ENCODE measurements at regions not wholly inside any gene's neighbourhood (a gene's known extent, or its start where the extent isn't known, plus 50 kb on each side); places are given as distances from the start of the nearest gene placed in this dataset.

DNA sequence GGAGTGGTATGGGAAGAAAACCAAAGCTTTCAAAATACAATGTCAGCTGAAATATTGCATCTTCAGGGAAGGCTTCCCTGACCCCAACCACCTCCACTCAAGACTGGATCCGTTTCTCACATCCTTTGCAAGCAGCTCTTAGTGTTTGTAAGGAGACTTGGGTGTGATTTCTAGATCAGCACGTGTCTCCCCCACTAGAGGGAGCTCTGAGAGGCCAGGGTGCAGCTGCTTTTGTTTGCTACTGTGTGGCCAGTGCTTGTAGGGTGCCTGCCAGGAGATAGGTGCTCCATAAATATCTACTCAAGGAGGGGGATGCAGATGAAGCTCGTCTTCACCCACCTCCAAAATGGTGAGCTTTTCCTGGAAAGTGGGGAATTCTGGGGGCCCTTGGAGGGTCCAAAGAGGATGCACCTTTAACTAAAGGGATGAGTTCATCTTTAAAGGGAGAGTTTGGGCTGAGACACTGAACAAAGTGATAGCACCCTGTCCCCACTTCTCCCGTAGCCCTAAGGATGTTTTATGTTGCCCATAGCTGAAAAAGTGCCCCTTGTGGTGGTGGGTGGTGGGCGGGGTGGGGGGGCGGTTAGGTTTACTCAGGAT, 52.6 kb upstream of the MAFB start:
- intact Hi-C loops (cut with micrococcal nuclease), result no loop called here

DNA sequence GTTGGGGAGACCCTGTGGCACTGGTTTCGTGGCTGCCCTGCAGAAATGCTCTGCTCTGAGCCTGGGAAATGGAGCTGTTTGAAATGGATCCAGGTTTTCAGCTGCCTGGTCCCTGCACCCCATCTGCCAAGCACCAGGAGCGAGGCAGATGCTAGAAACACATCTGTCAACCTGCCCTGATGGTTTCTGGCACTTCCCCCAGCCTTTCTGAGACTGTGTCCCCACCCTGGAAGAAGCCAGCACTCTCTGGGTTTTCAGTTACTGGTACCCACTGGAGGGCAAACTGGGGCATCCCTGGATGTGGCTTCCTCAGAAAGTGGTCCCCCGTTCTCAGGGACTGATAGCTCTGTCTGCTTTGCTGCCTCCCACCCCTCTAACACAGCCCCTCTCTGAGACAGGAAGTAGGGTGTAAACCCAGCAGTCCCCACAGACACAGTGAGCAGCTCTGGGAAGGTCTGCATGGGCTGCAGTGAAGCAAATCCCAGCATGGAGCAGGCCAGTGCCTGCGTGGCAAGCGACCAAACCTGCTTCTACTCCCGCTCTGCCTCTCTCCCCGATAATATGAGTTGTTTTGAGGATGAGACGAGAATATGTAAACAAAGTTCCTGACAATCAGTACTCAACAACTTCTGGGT, 54.2 kb upstream of the MAFB start:
- ATAC-seq (ENCODE audit: low read depth) (no peak), DNase-seq (no peak)
- Histone ChIP-seq H3K36me3 (replicated peaks in 1 of 2; ENCODE audit: control extremely low read depth in 1 of 2, control insufficient read depth in 1 of 2, extremely low read depth in 1 of 2, insufficient read depth in 2 of 2, low read length in 1 of 2) (no peaks in the 10 kb centered on the region), H4K20me1 (ENCODE audit: control insufficient read depth, insufficient read depth, low read length, poor library complexity, severe bottlenecking) (no peaks in the 10 kb centered on the region), H3K4me3 (ENCODE audit: control extremely low read depth in 1 of 5, extremely low read depth in 1 of 5, insufficient read depth in 1 of 5, low read depth in 2 of 5, low read length in 4 of 5) (no peak overlapping the region), H3K27ac (ENCODE audit: low read length in 2 of 2) (no peak overlapping the region), H2AFZ (ENCODE audit: insufficient read depth, low read depth, low read length, poor library complexity, severe bottlenecking) (no peak overlapping the region), H3K4me1 (ENCODE audit: control insufficient read depth in 2 of 2, insufficient read depth in 2 of 2, low read length in 2 of 2) (peaks cover 16% of the 10 kb centered on the region in 2 donors), H3K27me3 (replicated peaks in 1 of 4; ENCODE audit: control extremely low read depth in 1 of 4, control insufficient read depth in 3 of 4, insufficient read depth in 4 of 4, low read length in 3 of 4) (peaks cover 0 to 15% (median 0%) of the 10 kb centered on the region in 4 experiments), H3K4me2 (replicated peaks; ENCODE audit: low read depth, low read length, poor library complexity, severe bottlenecking) (no peak overlapping the region), H3K9me3 (ENCODE audit: control extremely low read depth in 1 of 3, control insufficient read depth in 2 of 3, insufficient read depth in 1 of 3, low read length in 2 of 3) (no peaks in the 10 kb centered on the region), H3K79me2 (ENCODE audit: control insufficient read depth, insufficient read depth, low read length) (no peaks in the 10 kb centered on the region), H3K9ac (ENCODE audit: low read length) (no peak overlapping the region)
- Mint-ChIP-seq H3K9me3 (ENCODE audit: insufficient read depth) (no peaks in the 10 kb centered on the region), H3K4me3 (no peak overlapping the region), H3K27ac (no peak overlapping the region), H3K27me3 (peaks cover 19% of the 10 kb centered on the region), H3K4me1 (peaks cover 16% of the 10 kb centered on the region)
- intact Hi-C loops (cut with micrococcal nuclease), result no loop called here
- CTCF ChIA-PET, result interaction anchor here (0.7 to 5.7 kb wide), 2 partner anchors 220 to 731 kb away, joined by 3 to 35 read pairs; no protein-coding TSS in a partner anchor
- WGBS (ENCODE audit: insufficient coverage), result 77% methylated on average over 2 of the region's 8 CpGs
- POLR2A ChIA-PET, result no interaction called here
- TF ChIP-seq, protein P1, sequence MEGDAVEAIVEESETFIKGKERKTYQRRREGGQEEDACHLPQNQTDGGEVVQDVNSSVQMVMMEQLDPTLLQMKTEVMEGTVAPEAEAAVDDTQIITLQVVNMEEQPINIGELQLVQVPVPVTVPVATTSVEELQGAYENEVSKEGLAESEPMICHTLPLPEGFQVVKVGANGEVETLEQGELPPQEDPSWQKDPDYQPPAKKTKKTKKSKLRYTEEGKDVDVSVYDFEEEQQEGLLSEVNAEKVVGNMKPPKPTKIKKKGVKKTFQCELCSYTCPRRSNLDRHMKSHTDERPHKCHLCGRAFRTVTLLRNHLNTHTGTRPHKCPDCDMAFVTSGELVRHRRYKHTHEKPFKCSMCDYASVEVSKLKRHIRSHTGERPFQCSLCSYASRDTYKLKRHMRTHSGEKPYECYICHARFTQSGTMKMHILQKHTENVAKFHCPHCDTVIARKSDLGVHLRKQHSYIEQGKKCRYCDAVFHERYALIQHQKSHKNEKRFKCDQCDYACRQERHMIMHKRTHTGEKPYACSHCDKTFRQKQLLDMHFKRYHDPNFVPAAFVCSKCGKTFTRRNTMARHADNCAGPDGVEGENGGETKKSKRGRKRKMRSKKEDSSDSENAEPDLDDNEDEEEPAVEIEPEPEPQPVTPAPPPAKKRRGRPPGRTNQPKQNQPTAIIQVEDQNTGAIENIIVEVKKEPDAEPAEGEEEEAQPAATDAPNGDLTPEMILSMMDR (IDR thresholded peaks at IDR 0.05), result no peak
- no peak for TF ChIP-seq EZH2 (IDR thresholded peaks at IDR 0.05; ENCODE audit: borderline replicate concordance, insufficient read depth, low read depth, low read length, poor library complexity, severe bottlenecking)

More for the DNA sequence above, 52.6 kb upstream of the MAFB start:
- POLR2A ChIA-PET, result no interaction called here
- Histone ChIP-seq H3K9me3 (ENCODE audit: control extremely low read depth in 1 of 3, control insufficient read depth in 2 of 3, insufficient read depth in 1 of 3, low read length in 2 of 3) (no peaks in the 10 kb centered on the region), H4K20me1 (ENCODE audit: control insufficient read depth, insufficient read depth, low read length, poor library complexity, severe bottlenecking) (no peaks in the 10 kb centered on the region), H3K4me3 (ENCODE audit: control extremely low read depth in 1 of 5, extremely low read depth in 1 of 5, insufficient read depth in 1 of 5, low read depth in 2 of 5, low read length in 4 of 5) (no peak overlapping the region), H3K79me2 (ENCODE audit: control insufficient read depth, insufficient read depth, low read length) (no peaks in the 10 kb centered on the region), H3K9ac (ENCODE audit: low read length) (no peak overlapping the region), H2AFZ (ENCODE audit: insufficient read depth, low read depth, low read length, poor library complexity, severe bottlenecking) (no peak overlapping the region), H3K36me3 (replicated peaks in 1 of 2; ENCODE audit: control extremely low read depth in 1 of 2, control insufficient read depth in 1 of 2, extremely low read depth in 1 of 2, insufficient read depth in 2 of 2, low read length in 1 of 2) (no peaks in the 10 kb centered on the region), H3K27ac (ENCODE audit: low read length in 2 of 2) (no peak overlapping the region), H3K4me1 (ENCODE audit: control insufficient read depth in 2 of 2, insufficient read depth in 2 of 2, low read length in 2 of 2) (peaks cover 16% of the 10 kb centered on the region in 2 donors), H3K27me3 (replicated peaks in 1 of 4; ENCODE audit: control extremely low read depth in 1 of 4, control insufficient read depth in 3 of 4, insufficient read depth in 4 of 4, low read length in 3 of 4) (peaks cover 0 to 16% (median 0%) of the 10 kb centered on the region in 4 experiments), H3K4me2 (replicated peaks; ENCODE audit: low read depth, low read length, poor library complexity, severe bottlenecking) (no peak overlapping the region)
- DNase-seq (peak; percentile 37), ATAC-seq (ENCODE audit: low read depth) (no peak)
- Mint-ChIP-seq H3K27me3 (peaks cover 18% of the 10 kb centered on the region), H3K27ac (no peak overlapping the region), H3K4me1 (peaks cover 16% of the 10 kb centered on the region), H3K4me3 (no peak overlapping the region), H3K9me3 (ENCODE audit: insufficient read depth) (no peaks in the 10 kb centered on the region)
- CTCF ChIA-PET, result interaction anchor here (0.8 to 5.7 kb wide), 7 partner anchors 10 to 354 kb away, joined by 3 to 35 read pairs (median 4); no protein-coding TSS in a partner anchor
- TF ChIP-seq, protein P1 (IDR thresholded peaks at IDR 0.05), result peak; percentile 50
- no peak for TF ChIP-seq EZH2 (IDR thresholded peaks at IDR 0.05; ENCODE audit: borderline replicate concordance, insufficient read depth, low read depth, low read length, poor library complexity, severe bottlenecking)
- no CpG with 5 or more reads among the region's 6 CpGs for WGBS (ENCODE audit: insufficient coverage)

Measured in B cell (primary cell).